H1 (cell line): ENCODE measurements at regions not wholly inside any gene's neighbourhood (a gene's known extent, or its start where the extent isn't known, plus 50 kb on each side); places are given as distances from the start of the nearest gene placed in this dataset.

Experiments used
- BACH1 ChIP-seq: IDR thresholded peaks from 2 replicates; pipeline ENCODE4 v1.6.1; 2012; ENCODE audit warnings: low read length, improper control_type of control experiment
- CHD7 ChIP-seq: fragments of 300-600 bp; sonication (generic); IDR thresholded peaks from 2 replicates; pipeline ENCODE4 v1.7.1; 2012; ENCODE audit warnings: low read length, moderate library complexity, mild to moderate bottlenecking, inconsistent platforms; ENCODE audit not compliant: insufficient replicate concordance
- CREB1 ChIP-seq: IDR thresholded peaks from 2 replicates; pipeline ENCODE4 v1.6.1; 2012; ENCODE audit warnings: inconsistent platforms
- EZH2 ChIP-seq: fragments of 200-600 bp; sonication (generic); IDR thresholded peaks from 2 replicates; pipeline ENCODE4 v1.7.1; 2012; ENCODE audit warnings: low read depth, mild to moderate bottlenecking, moderate library complexity, low read length, inconsistent platforms; ENCODE audit not compliant: severe bottlenecking
- GTF2F1 ChIP-seq: IDR thresholded peaks from 2 replicates; pipeline ENCODE4 v1.6.1; 2012; ENCODE audit warnings: low read depth, low read length, improper control_type of control experiment, borderline replicate concordance
- TF ChIP-seq, protein P1 (sequence below): IDR thresholded peaks from 2 replicates; pipeline ENCODE4 v1.6.1; 2011; ENCODE audit warnings: low read depth, mild to moderate bottlenecking, low read length; ENCODE audit not compliant: insufficient read depth

DNA sequence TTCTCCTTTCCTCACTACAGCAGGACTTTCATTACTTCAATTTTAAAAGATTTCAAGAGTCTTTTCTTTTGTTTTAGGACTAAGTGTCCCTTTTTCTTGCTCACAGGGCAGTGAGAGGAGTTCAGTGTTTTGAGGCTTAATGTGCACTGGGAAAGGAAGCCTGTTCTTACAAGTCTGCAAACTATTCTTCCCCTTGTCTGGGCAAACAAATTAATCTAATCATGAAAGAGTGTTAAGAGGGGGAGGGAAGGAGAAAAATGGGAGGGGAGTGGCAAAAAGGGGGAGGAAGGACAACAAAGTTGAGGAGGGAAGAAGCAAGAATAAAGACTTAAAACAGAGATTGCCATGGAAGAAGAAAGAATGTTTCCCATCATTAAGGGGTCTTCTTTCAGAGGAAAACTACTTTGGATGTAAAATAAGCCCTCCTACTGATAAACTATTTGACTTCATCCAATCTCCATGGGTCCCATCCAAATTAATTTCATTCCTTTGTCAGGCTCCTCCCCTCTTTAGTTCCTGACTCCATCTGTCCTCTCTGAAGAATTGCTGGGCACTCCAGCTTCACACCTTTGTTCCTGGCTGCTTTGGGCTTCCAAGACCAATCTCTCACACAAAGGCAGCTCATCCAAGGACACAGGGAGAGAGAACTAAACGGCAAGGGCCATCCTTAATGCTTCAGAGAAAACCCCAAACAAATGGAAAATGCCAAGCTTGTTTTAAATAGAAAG is 244.5 kb downstream of the TPBG start (continued):
- TF ChIP-seq CHD7 (no peak), CREB1 (no peak), GTF2F1 (no peak), EZH2 (no peak), BACH1 (no peak)
- TF ChIP-seq, protein P1, sequence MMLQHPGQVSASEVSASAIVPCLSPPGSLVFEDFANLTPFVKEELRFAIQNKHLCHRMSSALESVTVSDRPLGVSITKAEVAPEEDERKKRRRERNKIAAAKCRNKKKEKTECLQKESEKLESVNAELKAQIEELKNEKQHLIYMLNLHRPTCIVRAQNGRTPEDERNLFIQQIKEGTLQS = no peak
